ENCODE measurements at regions not wholly inside any gene's neighbourhood (a gene's known extent, or its start where the extent isn't known, plus 50 kb on each side); places are given as distances from the start of the nearest gene placed in this dataset.

DNA sequence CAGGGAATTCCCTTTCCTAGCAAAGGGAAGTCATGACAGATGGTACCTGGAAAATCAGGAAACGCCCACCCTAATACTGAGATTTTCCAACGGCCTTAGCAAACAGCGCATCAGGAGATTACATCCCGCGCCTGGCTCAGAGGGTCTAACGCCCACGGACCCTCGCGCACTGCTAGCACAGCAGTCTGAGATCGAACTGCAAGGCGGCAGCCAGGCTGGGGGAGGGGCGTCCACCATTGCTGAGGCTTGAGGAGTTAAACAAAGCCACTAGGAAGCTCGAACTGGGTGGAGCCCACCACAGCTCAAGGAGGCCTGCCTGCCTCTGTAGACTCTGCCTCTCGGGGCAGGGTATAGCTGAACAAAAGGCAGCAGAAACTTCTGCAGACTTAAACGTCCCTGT lies 507.7 kb downstream of the ZIC3 start (continued):
- TF ChIP-seq HMGXB4 (CRISPR knock-in tag; IDR thresholded peaks at IDR 0.05; ENCODE audit: borderline replicate concordance in 1 of 2, low read depth in 1 of 2) (no peak), ZNF746 (CRISPR knock-in tag; IDR thresholded peaks at IDR 0.05) (no peak), ZNF562 (CRISPR knock-in tag; IDR thresholded peaks at IDR 0.05; ENCODE audit: borderline replicate concordance) (no peak)

DNA sequence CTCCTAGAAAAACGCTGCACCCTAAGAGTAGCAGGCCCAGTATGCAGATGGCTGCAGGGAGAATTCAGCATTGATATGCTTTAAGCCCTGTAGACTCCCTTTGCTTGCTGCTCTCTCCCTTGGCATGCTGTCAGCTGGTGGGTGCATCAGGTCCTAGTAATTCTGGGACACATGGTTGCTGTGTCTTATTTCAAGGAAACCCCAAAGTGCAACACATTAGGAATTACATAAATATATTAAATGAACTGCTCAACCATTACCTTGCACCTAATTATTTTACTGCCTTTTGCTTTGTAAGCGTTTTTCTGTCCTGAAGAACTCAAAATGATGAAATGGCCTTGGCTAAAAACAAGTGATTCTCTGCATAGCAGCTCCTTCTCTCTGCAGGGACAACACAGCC lies 516.3 kb downstream of the ZIC3 start:
- no TSS peak for BruUV-seq (replicated peaks)
- no peaks in the 10 kb centered on the region for H3K4me1 ChIP-seq (ENCODE audit: insufficient read depth, low read length)
- 0% methylated on average over 1 of the region's 2 CpGs for WGBS (ENCODE audit: low lambda C conversion rate)
- H3K9ac ChIP-seq (ENCODE audit: insufficient read depth, low read depth, low read length) = no peak overlapping the region
- H2AFZ ChIP-seq (ENCODE audit: low read length) = no peak overlapping the region
- FAIRE-seq = no peak
- DNase-seq (ENCODE audit: low spot score) = no peak
- no peaks in the 10 kb centered on the region for H4K20me1 ChIP-seq (ENCODE audit: insufficient read depth, low read length)
- ChIA-PET POLR2A (no interaction called here), CTCF (ENCODE audit: low intra/inter-chr PET ratio, low total read pairs) (no interaction called here)
- no peak overlapping the region for H3K4me2 ChIP-seq (ENCODE audit: low read depth, low read length)
- H3K4me3 ChIP-seq (replicated peaks in 1 of 3; ENCODE audit: insufficient read depth in 1 of 3, low read depth in 2 of 3, low read length in 3 of 3) = no peak overlapping the region
- no peaks in the 10 kb centered on the region for H3K79me2 ChIP-seq (ENCODE audit: insufficient read depth, low read length)
- no peak overlapping the region for H3K27ac ChIP-seq (ENCODE audit: extremely low read length, insufficient read depth, low read length)
- no peak for TF ChIP-seq CBX2 (IDR thresholded peaks at IDR 0.05; ENCODE audit: low read depth, low read length)
- no peak for TF ChIP-seq CBX2 (CRISPR knock-in tag; IDR thresholded peaks at IDR 0.05; ENCODE audit: low read depth)
- TF ChIP-seq ZNF605 (CRISPR knock-in tag; IDR thresholded peaks at IDR 0.05) = no peak
- TF ChIP-seq MBD4 (IDR thresholded peaks at IDR 0.05; ENCODE audit: borderline replicate concordance, low read length) = no peak
- no peak for TF ChIP-seq RBFOX2 (IDR thresholded peaks at IDR 0.05; ENCODE audit: low read depth, low read length)
- no peak for TF ChIP-seq ZNF788 (CRISPR knock-in tag; IDR thresholded peaks at IDR 0.05; ENCODE audit: borderline replicate concordance)
- no peak for TF ChIP-seq MXI1 (IDR thresholded peaks at IDR 0.05; ENCODE audit: borderline replicate concordance, low read depth, low read length)
- no peak for TF ChIP-seq TGIF2 (CRISPR knock-in tag; IDR thresholded peaks at IDR 0.05)
- no peak for TF ChIP-seq SMAD1 (CRISPR knock-in tag; IDR thresholded peaks at IDR 0.05; ENCODE audit: borderline replicate concordance, low read depth)
- H3K9me3 ChIP-seq (ENCODE audit: low read length) = no peaks in the 10 kb centered on the region
- intact Hi-C loops (cut with micrococcal nuclease; ENCODE audit: unreplicated experiment) = no loop called here
- no peak for ATAC-seq
- in situ Hi-C loops (cut with HindIII; ENCODE audit: extremely low pct_ligation_motif_present, low pct_unique_long_range_greater_than_20kb) = no loop called here
- H3K36me3 ChIP-seq (replicated peaks in 1 of 2; ENCODE audit: control insufficient read depth in 1 of 2, insufficient read depth in 2 of 2, low read length in 2 of 2) = no peaks in the 10 kb centered on the region
- no peaks in the 10 kb centered on the region for H3K27me3 ChIP-seq (ENCODE audit: control insufficient read depth in 1 of 2, insufficient read depth in 2 of 2, low read length in 2 of 2)
